ENCODE measurements at regions not wholly inside any gene's neighbourhood (a gene's known extent, or its start where the extent isn't known, plus 50 kb on each side); places are given as distances from the start of the nearest gene placed in this dataset.
A peak's percentile ranks its signal among the peaks of the same experiment; 100 is the strongest.

- no peak for DNase-seq
- H3K27ac ChIP-seq = no peak overlapping the region
- H3K4me3 ChIP-seq = no peak overlapping the region
- intact Hi-C loops (cut with DNase I) = no loop called here
- no peaks in the 10 kb centered on the region for H3K36me3 ChIP-seq
- 77 to 85% (median 84%) methylated on average over 10 to 11 of the region's 11 CpGs for WGBS, 3 donors
- peaks cover 2% of the 10 kb centered on the region for H3K4me1 ChIP-seq (ENCODE audit: insufficient read depth)
- TF ChIP-seq, protein P1, sequence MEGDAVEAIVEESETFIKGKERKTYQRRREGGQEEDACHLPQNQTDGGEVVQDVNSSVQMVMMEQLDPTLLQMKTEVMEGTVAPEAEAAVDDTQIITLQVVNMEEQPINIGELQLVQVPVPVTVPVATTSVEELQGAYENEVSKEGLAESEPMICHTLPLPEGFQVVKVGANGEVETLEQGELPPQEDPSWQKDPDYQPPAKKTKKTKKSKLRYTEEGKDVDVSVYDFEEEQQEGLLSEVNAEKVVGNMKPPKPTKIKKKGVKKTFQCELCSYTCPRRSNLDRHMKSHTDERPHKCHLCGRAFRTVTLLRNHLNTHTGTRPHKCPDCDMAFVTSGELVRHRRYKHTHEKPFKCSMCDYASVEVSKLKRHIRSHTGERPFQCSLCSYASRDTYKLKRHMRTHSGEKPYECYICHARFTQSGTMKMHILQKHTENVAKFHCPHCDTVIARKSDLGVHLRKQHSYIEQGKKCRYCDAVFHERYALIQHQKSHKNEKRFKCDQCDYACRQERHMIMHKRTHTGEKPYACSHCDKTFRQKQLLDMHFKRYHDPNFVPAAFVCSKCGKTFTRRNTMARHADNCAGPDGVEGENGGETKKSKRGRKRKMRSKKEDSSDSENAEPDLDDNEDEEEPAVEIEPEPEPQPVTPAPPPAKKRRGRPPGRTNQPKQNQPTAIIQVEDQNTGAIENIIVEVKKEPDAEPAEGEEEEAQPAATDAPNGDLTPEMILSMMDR (IDR thresholded peaks at IDR 0.05) = no peak
- no peak for TF ChIP-seq EP300 (IDR thresholded peaks at IDR 0.05)
- no peaks in the 10 kb centered on the region for H3K27me3 ChIP-seq
- peaks cover 0 to 7% of the 10 kb centered on the region in 2 donors for H3K9me3 ChIP-seq
Measured at GRCh38 chr17:77880711-77881450, 77.6 kb upstream of the TNRC6C start.

DNA sequence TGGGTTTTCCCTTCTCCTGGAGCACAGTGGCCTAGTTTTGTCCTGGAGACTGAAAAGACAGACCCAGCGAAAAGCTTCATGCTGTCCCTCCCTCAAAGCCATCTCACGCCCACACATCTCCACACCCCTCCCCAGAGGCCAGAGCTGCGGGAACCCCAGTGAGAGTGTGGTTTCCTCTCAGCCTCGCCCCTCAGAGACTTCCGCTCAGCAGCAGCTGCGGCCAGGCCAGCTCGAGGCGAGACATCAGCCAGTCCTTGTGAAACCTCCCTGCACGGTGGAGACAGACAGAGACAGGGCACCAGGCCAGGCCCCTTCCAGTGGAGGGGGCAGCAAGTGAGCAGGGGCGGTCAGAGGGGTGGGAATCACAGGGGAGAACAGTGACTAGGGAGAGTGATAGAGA lies 77.0 kb upstream of the TNRC6C start:
- Histone ChIP-seq H3K9me3 (peaks cover 0 to under 1% of the 10 kb centered on the region in 2 donors), H3K27me3 (no peaks in the 10 kb centered on the region), H3K36me3 (no peaks in the 10 kb centered on the region), H3K4me3 (no peak overlapping the region), H3K4me1 (ENCODE audit: insufficient read depth) (peaks cover 2% of the 10 kb centered on the region), H3K27ac (no peak overlapping the region)
- 11 to 20% (median 18%) methylated on average over 10 of the region's 10 CpGs for WGBS, 3 donors
- TF ChIP-seq POLR2A (IDR thresholded peaks at IDR 0.05) (no peak), EP300 (IDR thresholded peaks at IDR 0.05) (no peak)
- TF ChIP-seq, protein P1 (IDR thresholded peaks at IDR 0.05) = no peak
- peak in 1 of 5 donors; percentile 44 for DNase-seq
- intact Hi-C loops (cut with DNase I) = no loop called here

DNA sequence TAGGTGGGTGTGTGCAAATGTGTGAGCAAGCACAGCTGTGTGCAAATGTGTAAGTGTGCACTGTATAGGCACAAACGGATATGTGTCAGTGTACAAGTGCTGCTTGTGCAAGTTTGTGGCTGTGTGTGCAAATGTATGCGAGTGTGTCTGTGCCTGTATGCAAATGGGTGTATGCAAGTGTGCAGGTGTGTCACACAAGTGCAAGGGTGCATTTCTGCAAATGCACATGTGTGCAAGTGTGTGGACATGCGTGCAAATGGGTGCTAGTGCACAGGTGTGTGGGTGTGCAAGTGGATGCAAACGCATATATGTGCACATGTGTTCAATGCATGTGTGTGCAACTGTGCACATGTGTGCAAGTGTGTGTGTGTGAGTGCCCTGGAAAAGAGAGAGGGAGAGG lies 76.5 kb upstream of the TNRC6C start:
- 76 to 78% (median 77%) methylated on average over 4 of the region's 4 CpGs for WGBS, 3 donors
- Histone ChIP-seq H3K4me1 (ENCODE audit: insufficient read depth) (peaks cover 2% of the 10 kb centered on the region), H3K4me3 (no peak overlapping the region), H3K36me3 (no peaks in the 10 kb centered on the region), H3K27ac (no peak overlapping the region), H3K9me3 (no peaks in the 10 kb centered on the region), H3K27me3 (no peaks in the 10 kb centered on the region)
- DNase-seq = no peak
- TF ChIP-seq, protein P1 (IDR thresholded peaks at IDR 0.05) = no peak
- TF ChIP-seq POLR2A (IDR thresholded peaks at IDR 0.05) (no peak), EP300 (IDR thresholded peaks at IDR 0.05) (no peak)
- intact Hi-C loops (cut with DNase I) = no loop called here

GRCh38 chr17:77882481-77883212 lies 75.9 kb upstream of the TNRC6C start:
- Histone ChIP-seq H3K9me3 (no peaks in the 10 kb centered on the region), H3K4me1 (ENCODE audit: insufficient read depth) (peaks cover 2% of the 10 kb centered on the region), H3K36me3 (no peaks in the 10 kb centered on the region), H3K27me3 (no peaks in the 10 kb centered on the region), H3K4me3 (no peak overlapping the region), H3K27ac (no peak overlapping the region)
- 47 to 53% (median 48%) methylated on average over 12 of the region's 12 CpGs for WGBS, 3 donors
- TF ChIP-seq POLR2A (IDR thresholded peaks at IDR 0.05) = no peak
- TF ChIP-seq EP300 (IDR thresholded peaks at IDR 0.05) = no peak
- TF ChIP-seq, protein P1 (IDR thresholded peaks at IDR 0.05) = no peak
- intact Hi-C loops (cut with DNase I) = no loop called here
- no peak for DNase-seq
